Upper lobe of left lung (tissue), 6 donors: ENCODE measurements at regions not wholly inside any gene's neighbourhood (a gene's known extent, or its start where the extent isn't known, plus 50 kb on each side); places are given as distances from the start of the nearest gene placed in this dataset.

Source experiments
- ATAC-seq, 2 donors: fragments of 200-7000 bp; cut with Tn5 transposase; one replicate each; pipeline ENCODE4 v1.9.1; 2022; ENCODE audit warnings: mild to moderate bottlenecking in 2 of 2, moderate library complexity in 2 of 2; ENCODE audit not compliant: low FRiP score in 2 of 2
- DNase-seq, 2 donors: peaks; one replicate each; pipeline ENCODE4 v3.0.0-alpha.2; 2019 to 2020
- H3K27ac ChIP-seq, 4 donors: fragments of 200-600 bp; sonication (generic); one replicate each; pipeline ENCODE4 v1.5.1; 2016 to 2019
- H3K27me3 ChIP-seq, 4 donors: fragments of 200-600 bp; sonication (generic); one replicate each; pipeline ENCODE4 v1.5.1; 2017 to 2019
- H3K36me3 ChIP-seq, 4 donors: fragments of 200-600 bp; sonication (generic); one replicate each; pipeline ENCODE4 v1.5.1; 2016 to 2019
- H3K4me1 ChIP-seq, 4 donors: fragments of 200-600 bp; sonication (generic); one replicate each; pipeline ENCODE4 v1.5.1; 2018 to 2019
- H3K4me3 ChIP-seq, 4 donors: fragments of 200-600 bp; sonication (generic); one replicate each; pipeline ENCODE4 v1.5.1; 2017 to 2019; ENCODE audit warnings: mild to moderate bottlenecking in 2 of 4, moderate library complexity in 1 of 4
- H3K9me3 ChIP-seq, 4 donors: fragments of 200-600 bp; sonication (generic); one replicate each; pipeline ENCODE4 v1.5.1; 2018 to 2019
- EP300 ChIP-seq, 4 donors: sonication (generic); formaldehyde crosslinking; IDR thresholded peaks; one replicate each; pipeline ENCODE4 v1.5.1; 2017; ENCODE audit warnings: antibody characterized with exemption in 4 of 4, control low read depth in 2 of 4
- POLR2A ChIP-seq, 4 donors: fragments of 450-650 bp; IDR thresholded peaks; one replicate each; pipeline ENCODE4 v1.5.1; 2016 to 2017; ENCODE audit warnings: antibody characterized with exemption in 4 of 4, mild to moderate bottlenecking in 2 of 4
- POLR2AphosphoS5 ChIP-seq, 2 donors: sonication (generic); formaldehyde crosslinking; IDR thresholded peaks; one replicate each; pipeline ENCODE4 v1.5.1; 2017; ENCODE audit warnings: antibody characterized with exemption in 2 of 2
- WGBS, 2 donors: methylation state at CpG; one replicate each; pipeline ENCODE4 v1.1.5; 2017 to 2018; 5-methylcytosine and 5-hydroxymethylcytosine counted together
- TF ChIP-seq, protein P1 (sequence below), 6 experiments: fragments of 450-650 bp in 4 of 6; fragments of 200-600 bp in 2 of 6; sonication (generic) in 2 of 6; IDR thresholded peaks; one replicate each; pipeline ENCODE4 v1.5.1; 2016 to 2019; ENCODE audit warnings: antibody characterized with exemption in 6 of 6
- donor health status: DM: no; HTN: no; CAD: no; lungs with moderate emphysema.
- donor health status: DM: no; HTN: yes; CAD: no; lungs with severe emphysema.

DNA sequence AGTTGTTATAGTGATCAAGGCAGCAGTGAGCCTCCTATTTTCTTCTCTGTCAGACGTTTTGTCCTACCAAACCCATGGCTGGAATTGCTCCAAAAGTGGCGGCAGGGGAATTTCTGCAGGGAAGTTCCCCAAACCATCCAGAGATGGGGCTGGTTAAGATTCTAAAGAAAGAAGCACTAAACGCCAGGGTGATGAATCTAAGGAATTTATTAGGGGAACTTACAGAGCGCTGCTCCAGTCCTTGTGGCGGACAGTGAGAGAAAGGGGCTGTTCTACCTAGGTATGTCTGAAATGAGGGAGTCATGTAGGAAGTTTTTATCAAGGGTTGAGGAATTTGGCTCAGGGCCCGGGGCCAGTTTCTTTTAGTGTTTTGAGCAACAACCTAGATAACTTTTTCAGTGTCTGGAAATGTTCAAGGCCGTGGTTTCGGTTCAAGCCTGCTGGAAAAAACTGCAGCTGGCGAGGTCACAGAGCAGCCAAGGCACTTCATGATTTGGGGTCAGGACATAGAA, 222.4 kb upstream of the B3GALT2 start:
- TF ChIP-seq, protein P1, sequence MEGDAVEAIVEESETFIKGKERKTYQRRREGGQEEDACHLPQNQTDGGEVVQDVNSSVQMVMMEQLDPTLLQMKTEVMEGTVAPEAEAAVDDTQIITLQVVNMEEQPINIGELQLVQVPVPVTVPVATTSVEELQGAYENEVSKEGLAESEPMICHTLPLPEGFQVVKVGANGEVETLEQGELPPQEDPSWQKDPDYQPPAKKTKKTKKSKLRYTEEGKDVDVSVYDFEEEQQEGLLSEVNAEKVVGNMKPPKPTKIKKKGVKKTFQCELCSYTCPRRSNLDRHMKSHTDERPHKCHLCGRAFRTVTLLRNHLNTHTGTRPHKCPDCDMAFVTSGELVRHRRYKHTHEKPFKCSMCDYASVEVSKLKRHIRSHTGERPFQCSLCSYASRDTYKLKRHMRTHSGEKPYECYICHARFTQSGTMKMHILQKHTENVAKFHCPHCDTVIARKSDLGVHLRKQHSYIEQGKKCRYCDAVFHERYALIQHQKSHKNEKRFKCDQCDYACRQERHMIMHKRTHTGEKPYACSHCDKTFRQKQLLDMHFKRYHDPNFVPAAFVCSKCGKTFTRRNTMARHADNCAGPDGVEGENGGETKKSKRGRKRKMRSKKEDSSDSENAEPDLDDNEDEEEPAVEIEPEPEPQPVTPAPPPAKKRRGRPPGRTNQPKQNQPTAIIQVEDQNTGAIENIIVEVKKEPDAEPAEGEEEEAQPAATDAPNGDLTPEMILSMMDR (IDR thresholded peaks at IDR 0.05), result no peak
- TF ChIP-seq POLR2AphosphoS5 (IDR thresholded peaks at IDR 0.05) (no peak), EP300 (IDR thresholded peaks at IDR 0.05) (no peak)
- no peaks in the 10 kb centered on the region for H3K9me3 ChIP-seq
- H3K4me1 ChIP-seq, result peaks cover 0 to 6% (median 2%) of the 10 kb centered on the region in 4 donors
- no peaks in the 10 kb centered on the region for H3K27me3 ChIP-seq
- DNase-seq (peak in 1 of 2 donors; percentile 53), ATAC-seq (peak; percentile 40 to 73)
- H3K27ac ChIP-seq, result peak overlapping the region; percentile 4 to 54 (median 46)
- WGBS, 2 donors, result 26 to 32% methylated on average over 9 of the region's 9 CpGs
- no peaks in the 10 kb centered on the region for H3K36me3 ChIP-seq
- peak overlapping the region in 1 of 4 donors; percentile 25 for H3K4me3 ChIP-seq

DNA sequence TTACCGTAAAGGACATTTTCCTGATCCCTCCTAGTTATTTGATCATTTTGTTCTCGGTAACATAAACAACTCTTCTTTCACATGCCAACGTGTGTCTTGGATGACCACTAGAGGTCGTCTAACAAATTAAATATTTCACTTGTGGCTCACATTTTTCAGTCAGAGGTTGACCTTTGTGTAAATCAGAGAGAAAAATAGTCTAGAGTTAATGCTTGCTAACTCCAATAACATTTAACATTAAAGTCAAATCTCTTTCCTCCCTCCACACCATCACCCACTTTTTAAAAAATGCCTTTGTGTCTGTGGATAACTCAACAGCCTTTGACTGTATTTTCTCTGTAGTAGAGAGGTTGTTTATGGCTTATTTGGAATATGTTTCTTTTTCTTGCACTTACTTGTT, 220.5 kb upstream of the B3GALT2 start:
- 2 to 4% methylated on average over 4 of the region's 4 CpGs for WGBS, 2 donors
- no peak overlapping the region for H3K27ac ChIP-seq
- peaks cover 0 to 6% (median 2%) of the 10 kb centered on the region in 4 donors for H3K4me1 ChIP-seq
- TF ChIP-seq, protein P1 (IDR thresholded peaks at IDR 0.05), result peak; percentile 48 to 71 (median 63)
- TF ChIP-seq POLR2AphosphoS5 (IDR thresholded peaks at IDR 0.05), result no peak
- ATAC-seq, result peak in 1 of 2 donors; percentile 75
- DNase-seq, result no peak
- H3K27me3 ChIP-seq, result no peaks in the 10 kb centered on the region
- no peaks in the 10 kb centered on the region for H3K36me3 ChIP-seq
- no peak overlapping the region for H3K4me3 ChIP-seq
- no peaks in the 10 kb centered on the region for H3K9me3 ChIP-seq

DNA sequence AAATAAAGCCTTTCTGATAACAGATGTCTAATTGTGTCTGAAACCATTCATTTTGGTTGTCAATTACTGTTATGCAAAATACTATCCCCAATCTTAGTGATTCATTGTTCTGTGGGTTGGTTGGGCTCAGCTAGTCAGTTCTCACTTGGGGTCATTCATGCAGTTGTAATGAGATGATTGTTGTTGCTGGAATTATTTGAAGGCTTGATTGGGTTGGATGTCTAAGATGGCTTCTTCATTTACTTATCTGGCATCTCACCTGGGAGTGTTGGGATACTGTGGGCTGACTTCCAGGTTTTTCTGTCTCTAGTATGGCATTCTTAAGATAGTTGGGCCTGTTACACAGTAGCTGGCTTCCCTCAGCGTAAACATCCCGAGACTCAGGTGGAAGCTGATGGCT, 217.8 kb upstream of the B3GALT2 start:
- 96 to 100% methylated on average over 1 to 2 of the region's 2 CpGs for WGBS, 2 donors
- ATAC-seq, result no peak
- no peak for DNase-seq
- Histone ChIP-seq H3K4me3 (no peak overlapping the region), H3K27me3 (no peaks in the 10 kb centered on the region), H3K36me3 (no peaks in the 10 kb centered on the region), H3K27ac (no peak overlapping the region), H3K9me3 (no peaks in the 10 kb centered on the region), H3K4me1 (peaks cover 0 to 6% (median 2%) of the 10 kb centered on the region in 4 donors)
- TF ChIP-seq EP300 (IDR thresholded peaks at IDR 0.05) (no peak), POLR2AphosphoS5 (IDR thresholded peaks at IDR 0.05) (no peak), POLR2A (IDR thresholded peaks at IDR 0.05) (no peak)
- TF ChIP-seq, protein P1 (IDR thresholded peaks at IDR 0.05), result no peak

DNA sequence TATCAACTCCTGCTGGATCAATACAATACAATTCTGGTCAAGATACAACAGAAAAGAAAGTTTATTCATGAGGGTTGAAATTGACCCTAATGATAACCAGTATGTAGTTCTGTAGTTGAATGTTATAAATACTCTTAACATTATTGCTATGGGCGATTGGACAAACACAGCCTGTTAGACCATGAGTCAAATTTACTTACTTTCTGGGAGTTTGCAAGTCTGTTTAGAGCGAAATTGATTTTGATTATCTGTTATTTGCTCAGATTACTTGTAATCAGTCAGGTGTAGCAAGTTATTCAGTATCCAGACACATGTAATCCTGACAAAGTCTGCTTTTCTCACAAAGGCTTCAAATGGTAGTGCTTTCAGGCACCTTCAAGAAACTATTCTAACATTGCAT, 216.6 kb upstream of the B3GALT2 start:
- Histone ChIP-seq H3K27ac (no peak overlapping the region), H3K9me3 (no peaks in the 10 kb centered on the region), H3K27me3 (no peaks in the 10 kb centered on the region), H3K36me3 (no peaks in the 10 kb centered on the region), H3K4me1 (peaks cover 0 to 6% (median 2%) of the 10 kb centered on the region in 4 donors), H3K4me3 (no peak overlapping the region)
- WGBS, 2 donors, result 94 to 95% methylated on average over 2 of the region's 2 CpGs
- ATAC-seq (no peak), DNase-seq (no peak)
- TF ChIP-seq POLR2A (IDR thresholded peaks at IDR 0.05), result no peak
- no peak for TF ChIP-seq EP300 (IDR thresholded peaks at IDR 0.05)
- no peak for TF ChIP-seq POLR2AphosphoS5 (IDR thresholded peaks at IDR 0.05)
- TF ChIP-seq, protein P1 (IDR thresholded peaks at IDR 0.05), result no peak

DNA sequence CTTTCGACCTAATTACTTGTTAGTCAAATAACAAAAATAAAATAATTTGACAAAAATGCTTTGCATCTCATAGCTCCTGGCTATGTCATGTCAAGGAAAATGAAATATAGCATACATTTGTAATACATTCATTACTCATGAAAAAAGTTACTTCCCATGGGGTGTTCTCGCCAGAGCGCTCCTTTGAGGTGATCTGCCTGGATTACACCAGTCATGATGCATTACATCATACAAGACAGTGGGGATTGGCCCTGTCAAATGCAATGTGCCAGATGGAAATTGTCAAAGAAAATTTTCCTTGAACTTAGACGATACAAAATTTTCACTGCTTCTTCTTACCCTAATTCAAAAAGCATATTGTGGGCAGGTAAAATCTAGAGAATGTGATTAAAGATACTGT, 215.6 kb upstream of the B3GALT2 start:
- Histone ChIP-seq H3K9me3 (no peaks in the 10 kb centered on the region), H3K4me1 (peaks cover 0 to 6% (median under 1%) of the 10 kb centered on the region in 4 donors), H3K4me3 (no peak overlapping the region), H3K36me3 (no peaks in the 10 kb centered on the region), H3K27me3 (no peaks in the 10 kb centered on the region), H3K27ac (no peak overlapping the region)
- DNase-seq, result no peak
- WGBS, 2 donors, result 90 to 96% methylated on average over 4 of the region's 4 CpGs
- no peak for ATAC-seq
- TF ChIP-seq POLR2AphosphoS5 (IDR thresholded peaks at IDR 0.05) (no peak), POLR2A (IDR thresholded peaks at IDR 0.05) (no peak), EP300 (IDR thresholded peaks at IDR 0.05) (no peak)
- TF ChIP-seq, protein P1 (IDR thresholded peaks at IDR 0.05), result no peak
